HG03097 (cell line): ENCODE measurements at regions not wholly inside any gene's neighbourhood (a gene's known extent, or its start where the extent isn't known, plus 50 kb on each side); places are given as distances from the start of the nearest gene placed in this dataset.
"Not testable (repeated sequence)": the region's sequence is repeated elsewhere in the genome, so short reads cannot be mapped to it uniquely, and the experiment has no call there.

ENCODE experiments used
- ATAC-seq: cut with Tn5 transposase; IDR thresholded peaks from one replicate; pipeline ENCODE4 v1.9.1; 2021; ENCODE audit not compliant: unreplicated experiment, low FRiP score

- ATAC-seq, result no peak
Observed at GRCh38 chr2:595831-596592, 81.2 kb downstream of the TMEM18 start.

- ATAC-seq, result no peak
Observed at GRCh38 chr2:595141-595815, 81.9 kb downstream of the TMEM18 start.

GRCh38 chr2:594297-594949 lies 82.8 kb downstream of the TMEM18 start:
- ATAC-seq, result no peak

GRCh38 chr2:593356-594026 lies 83.7 kb downstream of the TMEM18 start:
- no peak for ATAC-seq

GRCh38 chr2:592737-593136 lies 84.5 kb downstream of the TMEM18 start:
- no peak for ATAC-seq

GRCh38 chr2:590214-591175 lies 86.7 kb downstream of the TMEM18 start:
- no peak for ATAC-seq

- ATAC-seq, result no peak
Observed at GRCh38 chr2:589281-590130, 87.7 kb downstream of the TMEM18 start.

GRCh38 chr2:588074-588645 lies 89.0 kb downstream of the TMEM18 start:
- no peak for ATAC-seq

GRCh38 chr2:587087-587960 lies 89.9 kb downstream of the TMEM18 start:
- ATAC-seq, result no peak

- no peak for ATAC-seq
Observed at GRCh38 chr2:586641-587076, 90.5 kb downstream of the TMEM18 start.

GRCh38 chr2:584863-585823 lies 92.1 kb downstream of the TMEM18 start:
- ATAC-seq, result peak; percentile 95

- ATAC-seq, result no peak
Observed at GRCh38 chr2:583666-584065, 93.5 kb downstream of the TMEM18 start.

GRCh38 chr2:582792-583528 lies 94.2 kb downstream of the TMEM18 start:
- ATAC-seq, result no peak

- ATAC-seq, result not testable (repeated sequence)
Observed at GRCh38 chr2:582289-582688, 94.9 kb downstream of the TMEM18 start.

- ATAC-seq, result no peak
Observed at GRCh38 chr2:579961-580360, 97.2 kb downstream of the TMEM18 start.

GRCh38 chr2:579351-579886 lies 97.8 kb downstream of the TMEM18 start:
- no peak for ATAC-seq
